Gastrocnemius medialis (tissue), 4 donors: ENCODE measurements at regions not wholly inside any gene's neighbourhood (a gene's known extent, or its start where the extent isn't known, plus 50 kb on each side); places are given as distances from the start of the nearest gene placed in this dataset.

Experiments
- CTCF ChIP-seq, 5 experiments: fragments of 450-650 bp in 3 of 5; fragments of 200-600 bp in 2 of 5; sonication (generic) in 2 of 5; IDR thresholded peaks in 4 of 5; conservative IDR thresholded peaks in 1 of 5; 1 replicate in 4 of 5; 2 replicates in 1 of 5; pipeline ENCODE4 v1.5.1; 2016 to 2019; ENCODE audit warnings: antibody characterized with exemption in 5 of 5, mild to moderate bottlenecking in 3 of 5, moderate library complexity in 3 of 5
- POLR2A ChIP-seq, 2 donors: fragments of 450-650 bp; IDR thresholded peaks; one replicate each; pipeline ENCODE4 v1.6.1; 2017; ENCODE audit warnings: antibody characterized with exemption in 2 of 2, mild to moderate bottlenecking in 2 of 2, moderate library complexity in 2 of 2

DNA sequence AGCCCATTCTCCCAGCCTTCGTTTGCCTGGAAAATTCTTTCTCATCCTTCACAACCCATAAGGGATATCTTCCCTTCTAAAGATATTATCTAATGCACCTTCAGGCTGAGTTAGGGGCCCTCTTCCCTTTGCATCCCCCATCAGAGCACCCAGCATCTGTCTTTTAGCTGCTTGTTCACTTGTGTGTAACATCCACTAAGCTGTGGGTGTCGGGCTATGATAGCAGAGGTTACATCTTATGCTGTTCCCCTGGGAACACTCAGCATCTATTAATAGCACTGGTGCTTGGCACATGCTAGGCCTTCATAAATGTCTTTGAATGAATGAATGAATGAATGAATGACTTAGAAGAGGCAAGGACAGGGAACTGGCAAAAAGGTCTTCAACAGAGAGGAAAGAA lies 131.8 kb downstream of the NUAK1 start:
- TF ChIP-seq CTCF (IDR thresholded peaks at IDR 0.05 in 4 of 5, conservative IDR thresholded peaks at IDR 0.05 in 1 of 5) (no peak), POLR2A (IDR thresholded peaks at IDR 0.05) (no peak)
